ENCODE measurements at regions not wholly inside any gene's neighbourhood (a gene's known extent, or its start where the extent isn't known, plus 50 kb on each side); places are given as distances from the start of the nearest gene placed in this dataset.

DNA sequence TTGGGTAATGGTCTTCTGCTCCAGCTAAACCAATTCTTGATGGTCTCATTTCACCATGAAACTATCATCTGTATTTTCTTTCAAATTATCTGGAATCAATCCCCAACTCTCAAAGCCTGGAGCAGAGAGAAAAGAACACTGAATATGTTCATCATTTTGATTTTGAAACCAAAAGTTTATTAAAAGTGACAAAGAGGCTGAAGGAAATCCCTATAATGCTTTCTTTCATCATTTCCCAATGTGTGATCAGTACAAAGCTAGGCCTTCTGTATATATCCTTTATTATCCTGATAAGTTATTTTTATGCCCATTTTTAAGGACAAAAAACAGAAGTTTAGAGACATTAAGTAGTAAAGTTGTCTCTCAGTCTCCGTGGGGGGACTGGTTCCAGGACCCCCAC is 50.1 kb upstream of the MBNL1 start:
- DNase-seq (ENCODE audit: low read depth), result no peak
